NCI-H526 treated with DMSO at 0.1 percent for 48 hours (cell line): ENCODE measurements at regions not wholly inside any gene's neighbourhood (a gene's known extent, or its start where the extent isn't known, plus 50 kb on each side); places are given as distances from the start of the nearest gene placed in this dataset.
"Not testable (repeated sequence)": the region's sequence is repeated elsewhere in the genome, so short reads cannot be mapped to it uniquely, and the experiment has no call there.

Experiments used
- DNase-seq: peaks from one replicate; lab custom pipeline; 2025; lab: John Stamatoyannopoulos, UW

- no peak for DNase-seq
Measured at GRCh38 chr9:85077944-85078343, 408.4 kb downstream of the NTRK2 start.

GRCh38 chr9:85077146-85077545 lies 407.6 kb downstream of the NTRK2 start:
- DNase-seq, result not testable (repeated sequence)
